Pancreas (tissue), 10 donors: ENCODE measurements at regions not wholly inside any gene's neighbourhood (a gene's known extent, or its start where the extent isn't known, plus 50 kb on each side); places are given as distances from the start of the nearest gene placed in this dataset.

Source experiments
- ATAC-seq, 4 donors: fragments of 200-7000 bp; cut with Tn5 transposase; one replicate each; pipeline versions ENCODE4 v1.8.0 to v1.9.1; 2020; ENCODE audit warnings: mild to moderate bottlenecking in 4 of 4, moderate library complexity in 4 of 4
- DNase-seq, 6 donors: peaks; one replicate each; pipeline ENCODE4 v3.0.0-alpha.2; 2020
- FAIRE-seq: peaks from 2 replicates; lab custom pipeline; 2012; peaks lifted over from hg19 to GRCh38; lab: Jason Lieb, UNC
- H3K27ac ChIP-seq, 4 donors: fragments of 200-600 bp; sonication (generic); 1 replicate in 3 of 4; 2 replicates in 1 of 4; pipeline versions ENCODE4 v1.5.0 to v1.8.0; 2020
- H3K27me3 ChIP-seq, 4 donors: fragments of 200-600 bp; one replicate each; pipeline ENCODE4 v1.8.0; 2021
- H3K36me3 ChIP-seq, 3 donors: fragments of 200-600 bp; sonication (generic) in 1 of 3; one replicate each; pipeline versions ENCODE4 v1.5.0 to v1.8.0; 2020 to 2021
- H3K4me1 ChIP-seq, 3 donors: fragments of 200-600 bp; one replicate each; pipeline ENCODE4 v1.8.0; 2021
- H3K4me3 ChIP-seq, 4 donors: fragments of 200-600 bp; sonication (generic) in 2 of 4; one replicate each; pipeline versions ENCODE4 v1.5.0 to v1.8.0; 2020 to 2021
- H3K9me3 ChIP-seq, 4 donors: fragments of 200-600 bp; one replicate each; pipeline ENCODE4 v1.8.0; 2021
- WGBS, 2 donors: extraction: QIAGEN DNeasy Blood & Tissue Kit; methylation state at CpG; one replicate each; pipeline ENCODE4 v1.1.7; 2013; 5-methylcytosine and 5-hydroxymethylcytosine counted together
- intact Hi-C, 3 donors: fragments of 100-400 bp; cut with DNase I; formaldehyde crosslinking; loops; one replicate each; pipeline versions ENCODE4 v1.11.1 to v1.14.2; 2022
- TF ChIP-seq, protein P1 (sequence below), 4 donors: fragments of 200-600 bp; sonication (generic) in 3 of 4; IDR thresholded peaks; one replicate each; pipeline versions ENCODE4 v1.5.0 to v1.8.0; 2021; ENCODE audit warnings: antibody characterized with exemption in 4 of 4
- donor health status: healthy with polysubstance abuse.
- donor health status: DM: no; HTN: no; CAD: no; lungs with moderate emphysema.
- donor health status: DM: no; HTN: no; CAD: no.
- donor health status: control.
- donor health status: control.
- donor health status: Bipolar disorder and iron deficiency.
- donor health status: DM: yes; HTN: yes; CAD: no.
- donor health status: DM: no; HTN: no; CAD: no.
- donor health status: DM: no; HTN: no; CAD: no.
- donor health status: DM: yes; HTN: yes; CAD: no.

GRCh38 chr2:147495734-147496133, 349.1 kb upstream of the ACVR2A start:
- no peak for ATAC-seq
- TF ChIP-seq, protein P1, sequence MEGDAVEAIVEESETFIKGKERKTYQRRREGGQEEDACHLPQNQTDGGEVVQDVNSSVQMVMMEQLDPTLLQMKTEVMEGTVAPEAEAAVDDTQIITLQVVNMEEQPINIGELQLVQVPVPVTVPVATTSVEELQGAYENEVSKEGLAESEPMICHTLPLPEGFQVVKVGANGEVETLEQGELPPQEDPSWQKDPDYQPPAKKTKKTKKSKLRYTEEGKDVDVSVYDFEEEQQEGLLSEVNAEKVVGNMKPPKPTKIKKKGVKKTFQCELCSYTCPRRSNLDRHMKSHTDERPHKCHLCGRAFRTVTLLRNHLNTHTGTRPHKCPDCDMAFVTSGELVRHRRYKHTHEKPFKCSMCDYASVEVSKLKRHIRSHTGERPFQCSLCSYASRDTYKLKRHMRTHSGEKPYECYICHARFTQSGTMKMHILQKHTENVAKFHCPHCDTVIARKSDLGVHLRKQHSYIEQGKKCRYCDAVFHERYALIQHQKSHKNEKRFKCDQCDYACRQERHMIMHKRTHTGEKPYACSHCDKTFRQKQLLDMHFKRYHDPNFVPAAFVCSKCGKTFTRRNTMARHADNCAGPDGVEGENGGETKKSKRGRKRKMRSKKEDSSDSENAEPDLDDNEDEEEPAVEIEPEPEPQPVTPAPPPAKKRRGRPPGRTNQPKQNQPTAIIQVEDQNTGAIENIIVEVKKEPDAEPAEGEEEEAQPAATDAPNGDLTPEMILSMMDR (IDR thresholded peaks at IDR 0.05), result no peak
- H3K27ac ChIP-seq, result no peak overlapping the region
- DNase-seq, result no peak
- no peaks in the 10 kb centered on the region for H3K27me3 ChIP-seq
- no peak for FAIRE-seq
- H3K4me1 ChIP-seq, result no peaks in the 10 kb centered on the region
- no peak overlapping the region for H3K4me3 ChIP-seq
- WGBS, 2 donors, result 80 to 92% methylated on average over 5 of the region's 5 CpGs
- no peaks in the 10 kb centered on the region for H3K36me3 ChIP-seq
- intact Hi-C loops, result no loop called here
- H3K9me3 ChIP-seq, result no peaks in the 10 kb centered on the region

GRCh38 chr2:147492471-147492870, 352.4 kb upstream of the ACVR2A start:
- H3K4me1 ChIP-seq, result no peaks in the 10 kb centered on the region
- no peak overlapping the region for H3K27ac ChIP-seq
- DNase-seq (no peak), ATAC-seq (no peak), FAIRE-seq (no peak)
- WGBS, 2 donors, result 74 to 87% methylated on average over 2 of the region's 2 CpGs
- H3K4me3 ChIP-seq, result no peak overlapping the region
- no peaks in the 10 kb centered on the region for H3K36me3 ChIP-seq
- TF ChIP-seq, protein P1 (IDR thresholded peaks at IDR 0.05), result no peak
- no peaks in the 10 kb centered on the region for H3K9me3 ChIP-seq
- H3K27me3 ChIP-seq, result no peaks in the 10 kb centered on the region
- intact Hi-C loops, result no loop called here

GRCh38 chr2:147491506-147491905, 353.3 kb upstream of the ACVR2A start:
- H3K36me3 ChIP-seq, result no peaks in the 10 kb centered on the region
- WGBS, 2 donors, result 92 to 95% methylated on average over 2 of the region's 2 CpGs
- H3K4me1 ChIP-seq, result no peaks in the 10 kb centered on the region
- no peak overlapping the region for H3K27ac ChIP-seq
- no peaks in the 10 kb centered on the region for H3K9me3 ChIP-seq
- no peak overlapping the region for H3K4me3 ChIP-seq
- FAIRE-seq (no peak), DNase-seq (no peak), ATAC-seq (no peak)
- TF ChIP-seq, protein P1 (IDR thresholded peaks at IDR 0.05), result no peak
- no peaks in the 10 kb centered on the region for H3K27me3 ChIP-seq
- intact Hi-C loops, result no loop called here

- no peak for FAIRE-seq
- WGBS, 2 donors, result 64 to 71% methylated on average over 5 of the region's 5 CpGs
Measured at GRCh38 chr2:147490401-147491261, 354.2 kb upstream of the ACVR2A start.

More at GRCh38 chr2:147490401-147491261, 354.2 kb upstream of the ACVR2A start:
- H3K4me3 ChIP-seq, result no peak overlapping the region
- no peaks in the 10 kb centered on the region for H3K9me3 ChIP-seq
- H3K4me1 ChIP-seq, result no peaks in the 10 kb centered on the region
- no peak for ATAC-seq
- DNase-seq, result no peak
- H3K27me3 ChIP-seq, result no peaks in the 10 kb centered on the region
- no peak overlapping the region for H3K27ac ChIP-seq
- TF ChIP-seq, protein P1 (IDR thresholded peaks at IDR 0.05), result no peak
- intact Hi-C loops, result no loop called here
- no peaks in the 10 kb centered on the region for H3K36me3 ChIP-seq
